Fibroblast of lung (primary cell): ENCODE measurements at regions not wholly inside any gene's neighbourhood (a gene's known extent, or its start where the extent isn't known, plus 50 kb on each side); places are given as distances from the start of the nearest gene placed in this dataset.

ENCODE experiments used
- DNase-seq, 2 donors: peaks; one replicate each; pipeline versions ENCODE4 v3.0.0 to v3.0.0-alpha.2; 2010; ENCODE audit warnings: low read depth in 2 of 2
- H2AFZ ChIP-seq: 2 replicates; pipeline ENCODE4 v1.5.1; 2012; ENCODE audit warnings: low read length, control low read depth, inconsistent platforms
- H3K27ac ChIP-seq: 2 replicates; pipeline ENCODE4 v1.5.1; 2011; ENCODE audit warnings: low read length, control low read depth; ENCODE audit not compliant: insufficient read depth
- H3K27me3 ChIP-seq: 2 replicates; pipeline ENCODE4 v1.5.1; 2011; ENCODE audit warnings: mild to moderate bottlenecking, low read length; ENCODE audit not compliant: control insufficient read depth, insufficient read depth
- H3K36me3 ChIP-seq: 2 replicates; pipeline ENCODE4 v1.5.1; 2011; ENCODE audit warnings: low read length; ENCODE audit not compliant: control insufficient read depth, insufficient read depth
- H3K4me1 ChIP-seq: 2 replicates; pipeline ENCODE4 v1.5.1; 2011; ENCODE audit warnings: low read length; ENCODE audit not compliant: control insufficient read depth, insufficient read depth; ENCODE audit errors: extremely low read depth
- H3K4me2 ChIP-seq: 2 replicates; pipeline ENCODE4 v1.5.1; 2011; ENCODE audit warnings: low read length, control low read depth; ENCODE audit not compliant: insufficient read depth; ENCODE audit errors: extremely low read depth
- H3K4me3 ChIP-seq, 4 experiments: fragments of 200-600 bp in 1 of 4; sonication (generic) in 1 of 4; replicated peaks in 1 of 4; 2 replicates each; pipeline ENCODE4 v1.5.1; 2011 to 2016; ENCODE audit warnings: low read length in 4 of 4, low read depth in 3 of 4, mild to moderate bottlenecking in 3 of 4, control low read depth in 2 of 4, inconsistent platforms in 1 of 4, mixed read lengths in 1 of 4; ENCODE audit not compliant: insufficient read depth in 1 of 4; ENCODE audit errors: control extremely low read depth in 1 of 4
- H3K79me2 ChIP-seq: 2 replicates; pipeline ENCODE4 v1.5.1; 2012; ENCODE audit warnings: mild to moderate bottlenecking, low read length, inconsistent platforms; ENCODE audit not compliant: control insufficient read depth, insufficient read depth
- H3K9ac ChIP-seq: 2 replicates; pipeline ENCODE4 v1.5.1; 2011; ENCODE audit warnings: mild to moderate bottlenecking, low read length, control low read depth; ENCODE audit not compliant: insufficient read depth
- H3K9me3 ChIP-seq: 2 replicates; pipeline ENCODE4 v1.5.1; 2012; ENCODE audit warnings: low read depth, low read length; ENCODE audit not compliant: control insufficient read depth, insufficient read depth
- H4K20me1 ChIP-seq: 2 replicates; pipeline ENCODE4 v1.5.1; 2011; ENCODE audit warnings: low read length; ENCODE audit not compliant: control insufficient read depth, insufficient read depth; ENCODE audit errors: extremely low read depth
- EZH2 ChIP-seq: IDR thresholded peaks from 2 replicates; pipeline ENCODE4 v1.5.1; 2012; ENCODE audit warnings: low read length, control low read depth, mild to moderate bottlenecking; ENCODE audit errors: missing control alignments
- TF ChIP-seq, protein P1 (sequence below), 2 donors: IDR thresholded peaks in 1 of 2; conservative IDR thresholded peaks in 1 of 2; 1 replicate in 1 of 2; 2 replicates in 1 of 2; pipeline ENCODE4 v1.5.1; 2011 to 2012; ENCODE audit warnings: low read length in 2 of 2, control low read depth in 1 of 2, inconsistent platforms in 1 of 2, low read depth in 1 of 2, mild to moderate bottlenecking in 1 of 2

DNA sequence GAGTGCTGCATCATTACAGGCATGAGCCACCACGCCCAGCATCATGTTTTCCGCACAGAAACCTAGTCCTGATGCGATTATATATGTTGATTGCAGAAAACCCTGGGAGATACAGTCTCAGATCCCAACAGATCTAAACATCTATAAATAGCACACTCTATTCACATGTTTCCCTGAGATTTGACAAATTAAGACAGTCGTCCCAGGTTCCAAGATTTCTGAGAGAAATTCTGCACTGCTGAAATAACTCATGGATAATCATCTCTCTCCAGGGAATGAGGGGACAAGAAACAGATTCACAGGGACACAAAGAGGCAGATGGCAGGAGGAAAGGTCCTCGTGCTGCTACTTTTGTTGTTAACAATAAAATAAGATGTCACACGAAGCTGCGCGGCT, 393.1 kb upstream of the CELF2 start:
- Histone ChIP-seq H3K9ac (no peak overlapping the region), H3K27me3 (no peaks in the 10 kb centered on the region), H3K36me3 (no peaks in the 10 kb centered on the region), H3K4me1 (no peaks in the 10 kb centered on the region), H2AFZ (no peak overlapping the region), H3K79me2 (no peaks in the 10 kb centered on the region), H3K9me3 (no peaks in the 10 kb centered on the region), H3K27ac (no peak overlapping the region), H3K4me2 (no peak overlapping the region), H4K20me1 (no peaks in the 10 kb centered on the region), H3K4me3 (no peak overlapping the region)
- no peak for DNase-seq
- no peak for TF ChIP-seq EZH2
- TF ChIP-seq, protein P1, sequence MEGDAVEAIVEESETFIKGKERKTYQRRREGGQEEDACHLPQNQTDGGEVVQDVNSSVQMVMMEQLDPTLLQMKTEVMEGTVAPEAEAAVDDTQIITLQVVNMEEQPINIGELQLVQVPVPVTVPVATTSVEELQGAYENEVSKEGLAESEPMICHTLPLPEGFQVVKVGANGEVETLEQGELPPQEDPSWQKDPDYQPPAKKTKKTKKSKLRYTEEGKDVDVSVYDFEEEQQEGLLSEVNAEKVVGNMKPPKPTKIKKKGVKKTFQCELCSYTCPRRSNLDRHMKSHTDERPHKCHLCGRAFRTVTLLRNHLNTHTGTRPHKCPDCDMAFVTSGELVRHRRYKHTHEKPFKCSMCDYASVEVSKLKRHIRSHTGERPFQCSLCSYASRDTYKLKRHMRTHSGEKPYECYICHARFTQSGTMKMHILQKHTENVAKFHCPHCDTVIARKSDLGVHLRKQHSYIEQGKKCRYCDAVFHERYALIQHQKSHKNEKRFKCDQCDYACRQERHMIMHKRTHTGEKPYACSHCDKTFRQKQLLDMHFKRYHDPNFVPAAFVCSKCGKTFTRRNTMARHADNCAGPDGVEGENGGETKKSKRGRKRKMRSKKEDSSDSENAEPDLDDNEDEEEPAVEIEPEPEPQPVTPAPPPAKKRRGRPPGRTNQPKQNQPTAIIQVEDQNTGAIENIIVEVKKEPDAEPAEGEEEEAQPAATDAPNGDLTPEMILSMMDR (conservative IDR thresholded peaks at IDR 0.05 in 1 of 2, IDR thresholded peaks at IDR 0.05 in 1 of 2; ENCODE audit: low read depth in 1 of 2, low read length in 2 of 2) = no peak

DNA sequence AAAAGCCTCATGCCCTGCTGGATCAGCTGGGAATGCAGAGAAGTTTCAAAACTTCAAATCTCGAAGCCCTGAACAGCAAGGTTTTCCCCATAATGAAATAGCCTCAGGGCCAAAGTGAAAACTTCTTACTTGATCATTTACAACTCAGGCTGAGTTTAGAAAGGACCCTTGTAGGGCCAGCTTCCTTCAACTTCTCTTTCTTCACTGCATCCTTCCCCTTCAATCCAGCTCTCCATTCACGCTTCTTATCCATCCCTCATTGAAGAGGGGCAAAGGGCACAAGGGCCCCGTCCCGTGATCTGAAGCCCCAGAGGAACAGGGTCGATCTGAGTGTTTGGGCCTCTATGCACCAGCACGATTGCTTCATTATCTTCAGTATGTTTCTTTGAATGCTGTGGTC, 392.2 kb upstream of the CELF2 start:
- Histone ChIP-seq H3K27ac (no peak overlapping the region), H2AFZ (no peak overlapping the region), H3K4me2 (no peak overlapping the region), H3K27me3 (no peaks in the 10 kb centered on the region), H3K9ac (no peak overlapping the region), H3K4me3 (no peak overlapping the region), H3K79me2 (no peaks in the 10 kb centered on the region), H3K4me1 (no peaks in the 10 kb centered on the region), H3K9me3 (no peaks in the 10 kb centered on the region), H3K36me3 (no peaks in the 10 kb centered on the region), H4K20me1 (no peaks in the 10 kb centered on the region)
- DNase-seq = no peak
- TF ChIP-seq, protein P1 (conservative IDR thresholded peaks at IDR 0.05 in 1 of 2, IDR thresholded peaks at IDR 0.05 in 1 of 2; ENCODE audit: low read depth in 1 of 2, low read length in 2 of 2) = no peak
- no peak for TF ChIP-seq EZH2

DNA sequence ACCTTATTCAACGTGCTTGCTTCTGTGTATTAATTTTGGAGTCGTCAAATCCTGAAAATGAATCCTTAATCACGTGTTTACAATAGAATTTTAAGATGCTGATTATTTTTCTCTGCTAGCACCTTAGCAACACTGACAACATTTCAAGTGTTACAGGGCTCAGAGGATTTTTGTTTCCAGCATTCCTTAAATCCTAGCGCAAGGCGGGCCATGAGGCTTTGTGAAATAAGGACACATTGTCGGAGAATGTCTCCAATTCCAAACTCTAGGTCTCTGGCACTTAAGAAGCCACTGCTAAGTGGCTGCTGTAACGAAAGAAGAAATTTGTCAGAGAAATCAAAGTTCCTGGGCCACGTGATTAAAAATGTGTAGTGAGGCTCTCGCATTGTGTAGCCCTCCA, 390.9 kb upstream of the CELF2 start:
- H3K9ac ChIP-seq = no peak overlapping the region
- H3K9me3 ChIP-seq = no peaks in the 10 kb centered on the region
- H2AFZ ChIP-seq = no peak overlapping the region
- H3K4me2 ChIP-seq = no peak overlapping the region
- no peaks in the 10 kb centered on the region for H3K79me2 ChIP-seq
- DNase-seq = no peak
- no peak overlapping the region for H3K27ac ChIP-seq
- peaks cover 4% of the 10 kb centered on the region for H3K27me3 ChIP-seq
- H3K36me3 ChIP-seq = no peaks in the 10 kb centered on the region
- no peaks in the 10 kb centered on the region for H4K20me1 ChIP-seq
- no peak overlapping the region for H3K4me3 ChIP-seq
- TF ChIP-seq EZH2 = no peak
- TF ChIP-seq, protein P1 (conservative IDR thresholded peaks at IDR 0.05 in 1 of 2, IDR thresholded peaks at IDR 0.05 in 1 of 2; ENCODE audit: low read depth in 1 of 2, low read length in 2 of 2) = no peak
- no peaks in the 10 kb centered on the region for H3K4me1 ChIP-seq
